Activated T-helper 1 cell treated with Interleukin-2 at 50 U/mL for 16 hours (primary cell): ENCODE measurements at regions not wholly inside any gene's neighbourhood (a gene's known extent, or its start where the extent isn't known, plus 50 kb on each side); places are given as distances from the start of the nearest gene placed in this dataset.

ENCODE experiments used
- DNase-seq: peaks from one replicate; pipeline ENCODE4 v3.0.0-alpha.2; 2020; ENCODE audit warnings: low read depth

DNA sequence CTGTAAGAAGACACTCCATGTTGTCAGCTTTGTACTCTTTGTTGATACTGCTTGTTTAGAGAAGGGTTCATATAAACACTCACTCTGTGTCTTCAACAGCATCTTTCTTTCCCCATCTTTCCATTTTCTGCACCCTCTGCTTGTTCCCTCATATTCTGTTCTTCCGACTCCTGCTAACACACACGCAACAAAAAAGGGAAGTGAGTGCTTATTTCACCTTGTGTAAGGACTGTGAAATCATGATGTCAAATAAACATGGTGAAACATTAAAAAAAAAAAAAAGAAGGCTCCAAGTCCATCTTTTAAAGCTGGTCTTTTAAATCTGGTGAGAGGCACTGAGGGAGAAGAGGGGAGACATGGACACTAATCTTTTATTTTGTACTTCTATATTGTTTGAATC, 145.4 kb downstream of the RPAP3 start:
- DNase-seq, result no peak

DNA sequence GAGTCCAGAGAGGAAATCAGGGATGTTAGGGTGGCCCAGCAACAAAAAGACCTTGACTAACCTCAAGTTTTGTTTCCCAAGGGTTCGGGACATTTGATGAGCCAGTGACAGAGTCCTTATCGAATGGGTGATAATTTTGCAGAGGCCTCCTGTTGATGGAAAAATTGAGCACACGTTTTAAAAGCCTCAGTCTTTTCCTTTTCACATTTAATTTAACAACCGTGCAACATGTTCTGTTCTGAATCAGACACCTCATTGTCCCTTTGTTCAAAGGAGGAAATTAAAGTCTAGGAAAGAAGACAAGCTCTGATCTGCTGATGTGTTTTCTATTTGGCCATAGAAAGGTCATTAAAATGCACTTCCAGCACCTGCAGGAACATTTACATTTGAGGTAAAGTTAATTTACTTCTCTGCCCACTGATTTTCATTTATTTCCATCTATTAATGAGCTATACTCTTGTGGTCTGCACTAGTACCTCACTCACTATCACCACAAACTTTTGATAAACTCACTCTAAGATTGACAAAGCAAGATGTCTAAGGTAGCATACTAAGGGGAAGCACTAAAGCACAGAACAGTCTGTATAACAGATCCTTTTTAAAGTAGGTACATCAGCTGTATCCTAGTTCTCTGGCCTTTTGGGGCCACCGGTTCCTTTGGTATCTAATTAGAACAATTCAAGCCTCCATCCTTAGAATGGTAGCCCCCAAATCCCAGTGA, 147.0 kb downstream of the RPAP3 start:
- DNase-seq, result no peak

DNA sequence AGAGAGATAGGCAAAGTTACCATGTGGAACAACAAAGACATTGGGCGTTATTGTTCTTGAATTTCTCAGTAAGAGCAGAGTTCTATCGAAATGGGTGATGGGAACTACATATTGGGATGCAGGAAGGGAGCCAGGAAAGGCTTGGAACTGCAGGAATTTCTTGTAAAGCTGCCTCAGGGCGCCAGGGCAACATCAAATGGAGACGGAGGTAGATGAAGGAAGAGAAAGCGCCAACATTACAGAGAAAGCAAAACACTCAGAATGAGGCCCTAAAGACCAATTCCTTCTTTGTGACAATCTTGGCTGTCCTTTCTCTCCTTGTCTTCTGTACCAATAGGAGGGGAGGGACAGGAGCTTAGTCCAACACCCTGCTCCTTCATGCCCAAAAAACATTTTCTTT, 148.4 kb downstream of the RPAP3 start:
- no peak for DNase-seq

DNA sequence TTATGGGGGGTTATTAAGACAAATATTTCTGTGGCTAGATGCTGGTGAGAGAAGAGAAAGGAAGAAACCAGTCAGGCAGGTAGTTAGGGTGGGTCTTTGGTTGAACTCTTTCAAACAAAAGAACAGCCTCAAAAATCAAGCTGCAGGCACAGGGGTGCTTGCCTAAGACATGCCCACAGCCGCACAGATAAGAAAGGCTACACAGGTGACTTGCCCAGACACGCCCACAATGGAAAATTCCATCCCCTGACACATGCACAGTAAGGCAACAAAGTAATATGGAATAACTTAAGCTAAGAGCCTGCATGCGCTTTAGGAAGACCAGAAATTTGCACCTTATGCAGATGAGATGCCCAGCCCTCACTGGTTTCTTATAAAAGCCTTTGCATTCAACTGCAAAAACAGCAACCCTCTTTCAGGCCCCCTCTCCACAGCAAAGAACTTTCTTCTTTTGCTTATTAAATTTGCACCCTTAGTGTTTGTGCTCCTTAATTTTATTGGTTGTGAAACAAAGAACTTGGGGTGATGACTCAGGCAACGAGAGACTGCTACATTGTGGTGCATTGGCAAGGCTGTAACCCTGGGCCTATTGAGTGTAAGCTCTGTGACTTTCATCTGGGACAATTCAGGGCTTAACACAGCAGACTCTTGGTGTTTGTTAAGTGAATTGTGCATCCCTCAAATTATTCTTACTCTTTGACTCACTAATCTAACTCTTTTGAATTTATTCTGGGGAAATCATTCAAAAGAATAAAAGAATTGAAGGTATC, 149.4 kb downstream of the RPAP3 start:
- DNase-seq, result no peak

DNA sequence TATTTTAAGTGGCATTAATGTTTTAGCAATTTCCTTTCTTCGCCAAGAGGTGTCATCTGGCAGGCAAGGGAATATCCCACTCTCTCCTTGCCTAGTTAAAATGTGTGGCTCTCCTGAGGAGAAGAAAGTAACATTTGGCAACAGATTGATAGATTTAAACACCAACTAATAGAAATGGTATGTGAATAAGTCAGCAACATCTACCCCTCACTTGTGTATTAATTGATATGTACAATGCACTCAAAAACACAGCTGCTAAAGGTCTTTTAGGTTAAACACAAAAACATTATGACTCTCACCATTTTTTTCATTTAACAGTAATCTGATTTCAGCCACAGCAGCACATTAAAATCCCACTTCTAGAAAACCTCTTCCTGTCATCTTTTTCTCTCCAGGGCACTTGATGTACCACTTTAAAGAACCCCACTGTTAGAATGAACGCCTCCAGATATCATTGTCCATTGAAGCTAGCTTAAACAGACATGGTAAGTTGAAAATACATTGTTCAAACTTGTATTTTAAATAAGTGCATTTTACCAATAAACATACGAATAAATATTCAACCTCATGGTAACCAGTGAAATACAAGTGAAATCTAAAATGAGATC, 151.7 kb downstream of the RPAP3 start:
- no peak for DNase-seq

DNA sequence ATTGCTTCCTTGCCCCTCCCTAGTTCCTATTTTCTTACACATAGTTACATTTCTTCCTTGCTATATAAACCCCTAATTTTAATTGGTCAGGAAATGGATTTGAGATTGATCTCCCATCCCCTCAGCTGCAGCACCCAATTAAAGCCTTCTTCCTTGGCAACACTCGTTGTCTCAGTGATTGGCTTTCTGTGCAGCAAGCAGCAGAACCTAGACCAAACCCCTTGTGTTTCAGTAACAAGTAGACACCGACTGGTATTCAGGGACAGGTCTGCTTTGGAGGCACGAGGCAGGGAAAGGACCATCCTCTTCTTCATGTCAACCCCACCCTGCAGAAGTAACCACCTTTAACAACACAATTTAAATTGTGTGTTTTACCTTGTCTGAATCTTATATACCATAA, 152.6 kb downstream of the RPAP3 start:
- no peak for DNase-seq

DNA sequence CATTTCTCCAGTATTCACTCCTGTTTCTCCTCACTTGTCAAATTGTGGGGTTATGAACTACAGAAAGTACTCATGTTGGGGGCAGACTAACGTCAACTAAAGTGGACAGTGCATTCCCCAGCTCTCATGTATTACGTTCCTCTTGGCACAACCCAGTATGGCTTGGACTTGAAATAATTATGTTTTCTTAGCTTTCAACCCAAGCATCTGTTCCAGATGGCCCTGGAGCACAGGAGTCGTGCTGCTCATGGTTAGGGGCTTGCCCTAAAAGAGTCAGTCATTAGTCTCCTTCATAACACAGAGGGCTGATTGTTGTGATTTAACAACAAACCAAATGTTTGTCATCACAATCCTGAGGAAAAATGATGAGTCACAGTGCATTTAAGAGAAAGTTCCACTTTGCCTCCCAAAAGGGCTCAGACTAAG, 154.4 kb downstream of the RPAP3 start:
- DNase-seq, result no peak

DNA sequence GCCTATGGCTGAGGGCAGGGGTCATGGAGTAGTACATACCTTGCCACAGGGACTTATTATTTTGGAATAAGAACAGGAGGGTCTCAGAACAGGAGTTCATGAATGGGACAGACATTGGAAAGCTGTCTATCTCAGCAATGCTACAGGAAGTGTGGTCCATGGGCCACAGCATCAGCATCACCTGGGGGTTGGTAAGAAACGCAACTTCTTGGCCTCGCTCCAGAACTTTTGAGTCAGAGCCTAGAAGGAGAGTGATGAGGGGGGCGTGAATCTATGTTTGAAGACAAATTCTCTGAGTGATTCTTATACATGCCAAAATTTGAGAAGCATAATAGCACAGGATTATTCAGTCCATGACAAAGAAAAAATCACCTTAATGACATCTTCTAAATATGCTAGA, 156.6 kb downstream of the RPAP3 start:
- no peak for DNase-seq

DNA sequence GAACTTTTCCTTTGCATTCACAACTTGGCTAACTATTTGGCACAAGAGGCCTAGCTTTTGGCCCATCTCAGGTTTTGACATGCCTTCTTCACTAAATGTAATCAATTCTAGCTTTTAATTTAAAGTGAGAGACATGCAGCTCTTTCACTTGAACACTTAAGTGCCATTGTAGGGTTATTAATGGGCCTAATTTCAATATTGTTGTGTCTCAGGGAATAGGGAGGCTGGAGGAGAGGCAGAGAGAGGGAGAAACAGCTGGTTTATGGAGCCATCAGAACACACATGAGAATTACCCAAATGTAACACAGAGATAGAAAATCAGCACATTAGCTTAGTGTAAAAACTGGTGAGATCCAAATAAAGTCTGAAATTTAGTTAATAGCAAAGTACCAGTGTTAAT, 157.4 kb downstream of the RPAP3 start:
- DNase-seq, result no peak

DNA sequence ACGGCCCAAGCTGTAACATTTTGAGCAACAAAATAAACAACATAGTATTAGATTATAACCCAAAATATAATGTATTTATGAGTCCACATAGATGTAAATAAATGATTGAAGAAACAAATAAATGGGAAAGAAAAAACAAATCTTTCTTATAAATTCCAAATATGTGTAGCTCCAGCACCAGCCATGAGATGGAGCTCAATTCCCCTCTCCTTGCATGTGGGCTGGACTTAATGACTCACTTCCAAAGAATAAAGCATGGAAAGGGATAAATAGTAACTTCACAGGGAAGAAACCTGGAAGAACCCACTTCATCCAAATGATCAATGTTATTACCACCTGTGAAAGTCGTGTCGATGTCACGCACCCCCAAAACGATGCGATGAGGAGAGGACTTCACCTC, 158.8 kb downstream of the RPAP3 start:
- DNase-seq, result no peak

DNA sequence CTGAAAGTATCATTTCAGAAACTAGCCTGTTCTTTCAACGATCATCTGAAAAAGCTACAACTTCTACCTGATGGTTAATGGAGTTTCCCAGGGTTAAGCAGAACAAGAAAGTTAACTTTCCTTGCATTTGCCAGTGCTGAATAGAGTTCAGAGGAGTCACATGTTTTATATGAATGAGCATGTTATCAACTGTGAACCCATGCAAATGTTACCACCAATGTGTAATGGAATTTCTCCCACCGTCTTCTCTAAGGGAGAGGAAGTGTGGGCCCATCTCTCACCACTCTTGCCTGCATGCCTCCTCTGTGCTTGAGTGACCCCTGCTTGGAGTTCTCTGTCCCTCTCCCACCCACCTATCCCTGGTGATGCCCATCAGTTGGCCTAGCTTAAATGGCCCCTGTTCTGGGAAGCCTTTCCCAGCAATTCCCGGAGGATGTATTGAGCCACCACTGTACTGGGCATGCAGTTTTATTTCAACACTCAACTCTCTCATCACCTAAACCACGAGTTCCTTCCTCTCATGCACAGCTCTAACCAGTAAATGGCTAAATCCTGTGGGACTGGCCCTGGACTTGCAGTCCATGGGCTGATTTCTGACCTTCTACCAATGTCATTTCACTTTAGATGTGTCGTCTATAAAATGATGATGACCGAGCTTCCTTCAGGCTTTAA, 159.8 kb downstream of the RPAP3 start:
- DNase-seq, result no peak

DNA sequence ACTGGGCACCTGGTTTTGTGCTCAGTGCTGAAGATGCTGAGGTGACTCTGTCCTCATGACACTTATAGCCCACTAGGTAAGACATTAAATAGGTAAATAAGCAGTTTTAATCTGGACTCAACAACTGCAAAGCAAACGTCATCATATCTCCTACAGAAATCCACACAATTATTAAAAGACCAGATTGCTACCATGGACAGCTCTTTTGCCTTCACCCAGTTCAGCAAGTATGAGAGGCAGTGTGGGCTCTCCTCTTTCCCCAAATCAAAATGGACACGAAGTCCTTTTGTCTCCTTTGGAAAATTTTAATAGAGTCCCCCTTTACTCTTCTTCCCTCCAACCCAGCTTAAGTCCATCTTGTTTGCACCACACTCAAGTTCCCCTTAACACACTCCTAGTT, 171.1 kb downstream of the RPAP3 start:
- no peak for DNase-seq

DNA sequence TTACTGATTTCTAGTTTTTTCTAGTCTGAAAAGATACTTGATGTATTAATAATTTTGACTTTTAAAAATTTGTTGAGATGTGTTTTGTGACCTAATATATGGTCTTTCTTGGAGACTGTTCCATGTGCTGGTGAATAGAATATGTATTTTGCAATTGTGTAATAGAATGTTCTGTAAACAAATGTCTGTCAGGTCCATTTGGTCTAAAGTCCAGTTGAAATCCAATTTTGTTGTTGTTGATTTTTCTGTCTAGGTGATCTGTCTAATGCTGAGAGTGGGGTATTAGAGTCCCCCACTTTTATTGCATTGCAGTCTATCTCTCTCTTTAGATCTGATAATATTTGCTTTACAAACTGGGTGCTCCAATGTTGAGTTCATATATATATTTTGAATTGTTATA, 175.8 kb downstream of the RPAP3 start:
- DNase-seq, result no peak

DNA sequence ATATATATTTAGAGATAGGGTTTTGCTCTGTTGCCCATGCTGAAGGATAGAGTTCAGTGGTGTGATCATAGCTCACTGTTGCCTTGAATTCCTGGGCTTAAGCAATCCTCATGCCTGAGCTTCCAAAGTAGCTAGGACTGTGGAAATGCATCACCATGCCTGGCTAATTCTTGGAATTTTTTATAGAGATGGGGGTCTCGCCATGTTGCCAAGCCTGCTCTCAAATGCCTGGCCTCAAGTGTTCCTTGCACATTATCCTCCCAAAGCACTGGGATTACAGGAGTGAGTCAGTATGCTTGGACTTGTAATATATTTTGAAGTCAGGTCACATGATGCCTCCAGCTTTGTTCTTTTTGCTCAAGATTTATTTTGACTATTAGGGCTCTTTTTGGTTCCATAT, 178.0 kb downstream of the RPAP3 start:
- no peak for DNase-seq

DNA sequence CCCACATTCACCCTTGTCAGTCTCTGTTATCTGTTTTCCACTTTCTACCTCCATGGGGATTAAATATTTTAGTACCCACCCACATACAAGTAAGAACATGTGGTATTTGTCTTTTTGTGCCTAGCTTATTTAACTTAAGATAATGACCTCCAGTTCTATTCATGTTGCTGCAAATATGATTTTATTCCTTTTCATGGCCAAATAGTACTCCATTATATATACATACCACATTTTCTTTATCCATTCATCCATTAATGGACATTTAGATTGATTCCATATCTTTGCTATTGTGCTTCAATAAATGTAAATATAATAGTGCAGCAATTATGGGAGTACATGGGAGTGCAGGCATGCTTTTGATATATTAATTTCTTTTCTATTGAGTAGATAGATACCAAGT, 185.8 kb downstream of the RPAP3 start:
- DNase-seq, result no peak

DNA sequence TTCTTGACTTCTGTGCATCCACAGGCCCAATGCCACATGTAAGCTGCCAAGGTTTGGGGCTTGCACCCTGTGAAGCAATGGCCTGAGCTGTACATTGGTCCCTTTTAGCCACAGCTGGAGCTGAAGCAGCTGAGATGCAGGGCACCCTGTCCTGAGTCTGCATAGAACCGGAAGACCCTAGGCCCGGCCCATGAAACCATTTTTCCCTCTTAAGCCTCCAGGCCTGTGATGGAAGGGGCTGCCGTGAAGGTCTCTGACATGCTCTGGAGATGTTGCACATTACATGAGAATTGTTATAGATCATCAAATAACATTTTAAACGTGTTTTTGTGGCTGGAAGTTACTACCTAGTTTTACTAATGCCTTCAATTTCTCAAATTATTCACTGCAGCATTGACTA, 188.7 kb downstream of the RPAP3 start:
- DNase-seq, result no peak

DNA sequence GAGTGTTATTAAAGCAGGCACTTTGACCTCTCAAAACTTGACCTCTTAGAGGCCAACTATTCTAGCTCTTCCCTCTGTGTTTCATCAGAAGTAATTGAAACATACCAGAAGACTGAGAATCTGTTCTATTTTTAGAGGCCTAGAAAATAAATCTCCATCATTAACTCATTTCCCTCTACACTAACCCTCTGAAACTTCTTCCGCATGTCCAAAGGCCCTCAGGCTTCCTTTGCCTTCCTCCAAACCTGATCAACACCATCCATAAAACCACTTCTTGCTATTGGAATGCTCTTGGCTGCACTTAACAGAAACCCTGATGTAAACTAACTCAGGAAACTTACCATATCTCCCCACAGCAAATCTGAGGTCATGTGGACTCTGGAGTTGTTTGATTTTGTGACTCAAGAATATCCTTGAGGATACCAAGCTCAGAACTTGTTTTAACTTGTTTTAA, 196.4 kb downstream of the RPAP3 start:
- DNase-seq, result no peak

DNA sequence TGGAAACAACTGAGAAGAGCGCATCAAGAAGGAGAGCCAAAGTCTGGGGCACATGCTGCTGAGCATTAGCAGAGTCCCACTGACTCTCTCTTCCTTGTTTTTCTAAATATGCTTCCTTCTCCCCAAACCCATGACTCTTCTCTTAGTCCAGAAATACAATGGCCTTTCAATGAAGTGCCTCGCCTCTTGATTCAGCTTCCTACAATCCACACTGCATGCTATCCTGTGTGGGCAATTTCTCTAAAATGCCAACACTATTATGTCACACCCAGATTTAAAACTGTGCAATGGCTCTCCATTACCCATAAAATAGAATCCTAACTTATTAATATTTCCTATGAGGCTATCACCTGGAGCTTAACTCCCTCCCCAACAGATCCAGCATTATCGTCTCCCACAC, 198.6 kb downstream of the RPAP3 start:
- DNase-seq, result no peak

DNA sequence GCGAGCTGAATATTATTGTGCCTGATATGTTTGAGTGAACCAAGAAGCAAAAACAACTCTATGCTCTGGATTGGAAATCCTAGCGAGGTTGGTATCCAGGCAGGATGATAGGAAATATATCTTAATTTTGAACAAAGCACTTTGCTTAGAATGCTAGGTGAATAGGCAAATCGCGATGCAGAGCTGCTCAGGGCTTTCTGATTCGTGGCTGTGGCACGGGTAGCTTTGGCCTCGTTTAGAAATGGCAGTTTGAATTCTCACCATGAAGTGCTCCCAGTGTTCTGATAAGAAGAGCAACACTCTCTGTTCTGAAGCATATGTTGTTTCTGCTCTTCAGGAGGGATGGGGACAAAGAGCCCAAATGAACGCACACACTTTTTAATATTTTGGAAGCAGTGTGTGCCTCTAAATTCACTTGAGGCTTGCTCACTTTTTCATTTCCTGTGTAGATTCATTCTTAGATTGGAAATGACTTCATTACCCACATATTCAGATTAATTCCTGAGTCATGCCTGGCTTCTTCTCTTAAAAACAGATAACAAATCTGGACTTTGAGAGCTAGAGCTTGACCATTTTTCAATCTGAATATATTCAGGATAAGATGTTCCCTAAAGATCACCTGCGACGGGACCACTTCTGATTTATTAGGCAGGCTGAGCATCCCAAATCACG, 200.9 kb downstream of the RPAP3 start:
- DNase-seq, result no peak

DNA sequence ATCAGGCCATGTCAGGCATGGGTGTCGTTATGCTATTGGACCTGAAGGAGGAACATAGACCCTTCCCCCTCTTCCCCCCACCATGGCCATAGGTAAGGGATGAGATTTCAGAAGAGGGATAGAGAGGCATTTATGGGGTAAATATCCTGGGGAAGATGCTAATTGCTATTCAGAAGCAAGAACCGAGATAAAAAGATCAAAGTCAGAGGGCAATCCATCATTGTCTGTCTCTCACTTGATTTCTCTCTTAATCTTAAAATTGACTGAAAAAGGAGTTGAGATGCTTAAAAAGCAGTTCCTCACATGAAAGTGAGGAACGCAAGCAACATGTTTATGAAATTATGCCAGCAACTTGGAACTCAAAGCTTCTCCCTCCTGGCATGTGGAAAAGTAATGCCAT, 212.0 kb downstream of the RPAP3 start:
- no peak for DNase-seq

DNA sequence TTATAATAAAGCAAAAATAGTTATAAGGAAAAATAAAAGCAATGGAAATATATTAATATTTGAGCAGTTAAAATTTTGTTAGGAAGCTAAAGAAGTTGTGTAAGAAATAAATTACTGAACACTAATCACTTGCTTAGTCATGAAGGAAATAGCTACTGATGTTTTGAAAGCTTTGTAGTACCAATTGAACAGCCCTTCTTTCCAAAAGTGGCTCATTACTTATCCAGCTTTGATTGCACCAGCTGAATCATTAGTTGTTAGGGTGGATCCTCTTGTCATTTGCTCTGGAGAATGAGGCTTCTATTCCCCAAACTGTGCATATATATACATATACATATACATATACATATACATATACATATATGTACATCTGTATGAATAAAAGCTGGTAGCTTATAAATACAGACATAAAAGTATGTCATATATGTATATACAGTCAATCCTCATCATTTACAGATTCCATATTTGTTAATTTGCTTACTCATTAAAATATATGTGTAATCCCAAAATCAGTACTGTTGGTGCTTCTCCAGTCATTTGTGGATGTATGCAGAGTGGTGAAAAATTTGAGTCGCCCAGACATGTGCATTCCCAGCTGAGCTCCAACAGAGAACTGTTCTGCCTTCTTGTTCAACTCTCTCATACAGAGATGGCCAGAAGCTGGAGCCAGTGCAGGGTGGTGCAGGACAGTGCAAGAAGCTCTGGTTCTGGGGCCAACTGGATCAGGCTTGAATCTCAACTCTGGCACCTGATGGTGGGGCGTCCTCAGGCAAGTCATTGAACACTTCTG, 214.1 kb downstream of the RPAP3 start:
- no peak for DNase-seq
